Left lung (tissue), 4 donors: ENCODE measurements at regions not wholly inside any gene's neighbourhood (a gene's known extent, or its start where the extent isn't known, plus 50 kb on each side); places are given as distances from the start of the nearest gene placed in this dataset.
A peak's percentile ranks its signal among the peaks of the same experiment; 100 is the strongest.

Source experiments
- ATAC-seq: fragments of 200-7000 bp; cut with Tn5 transposase; one replicate; pipeline ENCODE4 v1.9.1; 2020; ENCODE audit warnings: moderate library complexity
- DNase-seq, 4 donors: peaks; one replicate each; pipeline ENCODE4 v3.0.0-alpha.2; 2013 to 2020
- H3K27ac ChIP-seq, 2 donors: fragments of 200-600 bp; sonication (generic) in 1 of 2; one replicate each; pipeline versions ENCODE4 v1.5.0 to v1.8.0; 2020 to 2021
- H3K27me3 ChIP-seq, 2 donors: fragments of 200-600 bp; sonication (generic) in 1 of 2; one replicate each; pipeline versions ENCODE4 v1.5.0 to v1.8.0; 2020 to 2021
- H3K36me3 ChIP-seq, 2 donors: fragments of 200-600 bp; sonication (generic) in 1 of 2; one replicate each; pipeline versions ENCODE4 v1.5.0 to v1.8.0; 2020 to 2021
- H3K4me1 ChIP-seq, 2 donors: fragments of 200-600 bp; one replicate each; pipeline ENCODE4 v1.8.0; 2021
- H3K4me3 ChIP-seq, 2 donors: fragments of 200-600 bp; sonication (generic) in 1 of 2; one replicate each; pipeline versions ENCODE4 v1.5.0 to v1.8.0; 2020 to 2021; ENCODE audit warnings: mild to moderate bottlenecking in 1 of 2
- H3K9me3 ChIP-seq, 2 donors: fragments of 200-600 bp; sonication (generic) in 1 of 2; one replicate each; pipeline versions ENCODE4 v1.5.0 to v1.8.0; 2020 to 2021
- CTCF ChIP-seq, 2 donors: fragments of 200-600 bp; sonication (generic) in 1 of 2; IDR thresholded peaks; one replicate each; pipeline versions ENCODE4 v1.5.0 to v1.8.0; 2021; ENCODE audit warnings: antibody characterized with exemption in 2 of 2
- intact Hi-C, 2 donors: fragments of 100-400 bp; cut with DNase I; formaldehyde crosslinking; loops; one replicate each; pipeline versions ENCODE4 v1.11.2 to v1.14.2; 2022
- donor health status: DM: no; HTN: yes; CAD: no.
- donor health status: DM: no; HTN: no; CAD: no.

DNA sequence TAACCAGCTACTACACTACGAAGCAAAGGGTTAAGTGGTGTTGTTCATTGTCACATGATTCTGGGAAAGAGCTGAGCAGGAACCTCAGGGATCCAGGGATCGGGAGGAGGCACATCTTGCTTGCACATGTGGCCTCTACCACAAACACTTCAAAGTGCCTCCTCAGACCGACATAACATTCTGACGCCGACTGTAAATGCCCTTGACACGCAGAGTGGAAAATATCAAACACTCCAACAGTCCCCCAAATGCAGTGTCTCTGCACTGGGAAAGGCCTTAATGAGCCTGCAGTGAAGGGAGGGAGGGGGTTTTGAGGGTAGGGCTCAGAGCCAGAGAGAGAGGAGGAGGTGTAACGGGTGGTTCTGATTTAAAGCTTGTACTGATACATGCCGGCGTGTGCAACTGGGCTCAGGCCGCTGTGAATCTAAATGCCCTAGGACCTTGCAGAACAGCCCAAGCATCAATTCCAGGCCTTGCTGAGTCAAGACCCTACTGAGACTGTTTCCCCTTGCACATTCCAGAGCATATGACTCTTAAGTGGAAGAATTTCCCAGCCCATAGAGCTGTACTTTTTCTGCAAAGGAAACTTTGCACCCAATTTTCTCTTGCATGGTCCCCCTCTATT is 163.7 kb downstream of the NTMT2 start:
- no peak overlapping the region for H3K4me3 ChIP-seq
- DNase-seq (peak in 2 of 4 donors; percentile 22 to 53), ATAC-seq (peak; percentile 88)
- peaks cover 0 to 5% of the 10 kb centered on the region in 2 donors for H3K4me1 ChIP-seq
- peak overlapping the region in 1 of 2 donors; percentile 39 for H3K27ac ChIP-seq
- H3K27me3 ChIP-seq = no peaks in the 10 kb centered on the region
- no peak for TF ChIP-seq CTCF (IDR thresholded peaks at IDR 0.05)
- H3K9me3 ChIP-seq = no peaks in the 10 kb centered on the region
- no peaks in the 10 kb centered on the region for H3K36me3 ChIP-seq
- intact Hi-C loops = no loop called here

DNA sequence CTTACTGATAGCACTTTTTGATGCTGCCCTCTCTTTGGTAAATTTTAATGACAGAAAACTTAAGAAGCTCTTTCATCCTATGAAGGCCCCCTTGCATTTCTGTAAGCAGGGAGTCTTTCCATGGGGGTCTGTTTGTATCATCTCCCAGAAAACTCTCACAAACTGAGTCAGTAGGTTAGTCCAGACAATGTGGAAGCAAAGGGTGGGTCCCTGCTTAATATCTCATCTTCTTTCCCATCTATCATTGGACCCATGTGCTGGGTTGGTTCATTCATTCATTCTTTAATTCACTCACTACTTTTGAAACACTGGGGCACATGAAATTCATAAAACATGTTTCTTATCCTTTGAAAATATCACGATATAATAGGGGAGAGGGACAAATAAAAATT is 164.3 kb downstream of the NTMT2 start:
- H3K4me3 ChIP-seq = no peak overlapping the region
- peaks cover 0 to 5% of the 10 kb centered on the region in 2 donors for H3K4me1 ChIP-seq
- no peaks in the 10 kb centered on the region for H3K9me3 ChIP-seq
- H3K27me3 ChIP-seq = no peaks in the 10 kb centered on the region
- intact Hi-C loops = no loop called here
- no peak for ATAC-seq
- H3K36me3 ChIP-seq = no peaks in the 10 kb centered on the region
- no peak for DNase-seq
- H3K27ac ChIP-seq = no peak overlapping the region
- TF ChIP-seq CTCF (IDR thresholded peaks at IDR 0.05) = no peak

GRCh38 chr1:170310951-170311350 is 165.2 kb downstream of the NTMT2 start:
- TF ChIP-seq CTCF (IDR thresholded peaks at IDR 0.05) = no peak
- Histone ChIP-seq H3K27ac (no peak overlapping the region), H3K27me3 (no peaks in the 10 kb centered on the region), H3K9me3 (no peaks in the 10 kb centered on the region), H3K4me1 (peaks cover 0 to 5% of the 10 kb centered on the region in 2 donors), H3K4me3 (no peak overlapping the region), H3K36me3 (no peaks in the 10 kb centered on the region)
- intact Hi-C loops = no loop called here
- ATAC-seq (no peak), DNase-seq (no peak)

DNA sequence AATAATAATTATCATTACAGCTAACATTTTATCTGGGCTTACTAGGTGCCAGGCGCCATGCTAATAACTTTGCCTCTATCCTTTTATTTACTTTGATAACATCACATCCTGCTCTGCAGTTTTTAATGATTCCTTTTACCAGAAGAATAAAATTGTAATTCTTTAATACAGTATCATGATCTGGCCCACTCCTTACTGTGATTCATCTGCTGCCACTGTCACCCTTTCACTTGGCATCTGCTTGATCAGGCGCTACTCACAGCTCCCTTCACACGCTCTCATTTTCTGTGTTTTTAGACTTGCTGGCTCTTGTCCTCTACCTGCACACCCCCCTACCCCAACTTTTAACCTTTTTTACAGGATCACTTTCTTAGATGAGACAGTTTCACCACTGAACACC is 167.5 kb downstream of the NTMT2 start:
- ATAC-seq = no peak
- no peak for TF ChIP-seq CTCF (IDR thresholded peaks at IDR 0.05)
- H3K4me3 ChIP-seq = no peak overlapping the region

GRCh38 chr1:170316270-170316669 is 170.5 kb downstream of the NTMT2 start:
- TF ChIP-seq CTCF (IDR thresholded peaks at IDR 0.05) = no peak
- Histone ChIP-seq H3K27ac (no peak overlapping the region), H3K4me3 (no peak overlapping the region), H3K4me1 (no peaks in the 10 kb centered on the region), H3K36me3 (no peaks in the 10 kb centered on the region), H3K9me3 (no peaks in the 10 kb centered on the region), H3K27me3 (no peaks in the 10 kb centered on the region)
- intact Hi-C loops = no loop called here
- DNase-seq = peak in 1 of 4 donors; percentile 53
- peak; percentile 41 for ATAC-seq

More for the DNA sequence above, 167.5 kb downstream of the NTMT2 start:
- no peak for DNase-seq
- Histone ChIP-seq H3K9me3 (no peaks in the 10 kb centered on the region), H3K27me3 (no peaks in the 10 kb centered on the region), H3K36me3 (no peaks in the 10 kb centered on the region), H3K27ac (no peak overlapping the region), H3K4me1 (peaks cover 0 to 5% of the 10 kb centered on the region in 2 donors)
- intact Hi-C loops = no loop called here
